ENCODE measurements at regions not wholly inside any gene's neighbourhood (a gene's known extent, or its start where the extent isn't known, plus 50 kb on each side); places are given as distances from the start of the nearest gene placed in this dataset.

DNA sequence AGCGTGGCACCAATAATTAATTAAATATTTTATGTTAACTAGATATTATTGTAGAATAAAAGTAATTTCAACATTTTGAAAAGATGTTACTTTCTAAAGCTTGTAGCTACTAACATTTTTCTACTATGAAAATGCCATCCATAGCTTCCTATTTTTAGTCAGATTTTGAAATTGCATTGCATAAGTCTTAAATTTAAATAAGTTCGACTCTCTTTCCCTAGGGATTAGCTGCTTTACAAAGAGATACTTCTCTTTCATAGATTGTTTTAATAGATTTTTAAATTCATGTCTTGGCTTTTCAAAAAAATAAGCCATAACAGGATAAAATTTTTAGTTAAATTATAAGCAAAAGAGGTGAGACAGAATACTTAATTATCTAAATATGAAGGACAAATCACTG is 1279.6 kb downstream of the KCNT2 start:
- ATAC-seq (no peak), DNase-seq (no peak)
- POLR2A ChIA-PET, result no interaction called here
- Mint-ChIP-seq H3K9me3 (peaks cover 0 to 8% (median 0%) of the 10 kb centered on the region in 9 donors), H3K36me3 (no peaks in the 10 kb centered on the region), H3K4me3 (no peak overlapping the region), H3K27ac (no peak overlapping the region), H3K4me1 (no peaks in the 10 kb centered on the region), H3K27me3 (no peaks in the 10 kb centered on the region)

DNA sequence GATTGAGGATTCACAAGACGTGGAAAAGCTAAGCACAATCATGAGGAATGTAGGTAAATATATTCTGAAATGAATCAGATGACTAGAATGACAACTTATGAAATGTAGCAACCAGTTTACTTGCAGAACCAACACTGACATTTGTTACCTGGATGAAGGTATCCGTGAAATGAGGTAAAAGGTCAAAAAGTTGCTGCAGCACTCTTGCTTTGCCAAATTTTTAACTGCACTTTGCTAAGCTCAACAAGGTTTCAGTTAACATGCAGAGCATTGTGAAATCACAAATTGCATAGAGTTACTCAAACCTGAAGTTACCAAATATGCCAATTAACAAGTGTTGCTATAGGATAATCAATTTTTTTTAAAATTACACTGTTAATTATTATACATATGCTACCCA is 1280.1 kb downstream of the KCNT2 start:
- no peaks in the 10 kb centered on the region for H3K4me1 Mint-ChIP-seq
- H3K27ac Mint-ChIP-seq, result no peak overlapping the region
- peaks cover 0 to 8% (median 0%) of the 10 kb centered on the region in 9 donors for H3K9me3 Mint-ChIP-seq
- POLR2A ChIA-PET, result no interaction called here
- H3K27me3 Mint-ChIP-seq, result no peaks in the 10 kb centered on the region
- no peak overlapping the region for H3K4me3 Mint-ChIP-seq
- no peak for DNase-seq
- no peak for ATAC-seq
- H3K36me3 Mint-ChIP-seq, result no peaks in the 10 kb centered on the region

DNA sequence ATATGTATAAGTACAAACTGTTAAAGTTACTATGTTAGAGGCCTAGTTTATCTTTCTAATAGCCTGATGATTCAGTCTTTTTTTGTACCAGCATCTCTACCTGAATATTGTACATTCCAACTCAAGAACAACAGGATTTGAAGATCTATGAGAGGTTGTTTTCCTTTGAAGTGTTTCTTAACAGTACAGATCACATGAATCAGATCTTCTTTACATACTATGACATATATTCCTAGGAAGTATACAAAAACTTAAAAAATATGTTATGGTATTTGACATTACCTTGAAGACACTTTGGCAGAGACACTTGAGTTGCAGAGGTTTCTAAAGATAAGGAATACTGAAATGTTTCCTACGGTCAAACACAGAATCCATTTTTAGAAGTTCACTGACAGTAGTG is 1280.9 kb downstream of the KCNT2 start:
- no peak overlapping the region for H3K4me3 Mint-ChIP-seq
- H3K4me1 Mint-ChIP-seq, result no peaks in the 10 kb centered on the region
- H3K9me3 Mint-ChIP-seq, result peaks cover 0 to 13% (median 0%) of the 10 kb centered on the region in 9 donors
- no peak for ATAC-seq
- POLR2A ChIA-PET, result no interaction called here
- no peak overlapping the region for H3K27ac Mint-ChIP-seq
- H3K27me3 Mint-ChIP-seq, result no peaks in the 10 kb centered on the region
- no peaks in the 10 kb centered on the region for H3K36me3 Mint-ChIP-seq
- DNase-seq, result no peak

GRCh38 chr1:195326325-195326724 is 1281.9 kb downstream of the KCNT2 start:
- Mint-ChIP-seq H3K4me3 (no peak overlapping the region), H3K36me3 (no peaks in the 10 kb centered on the region)

GRCh38 chr1:195325181-195325580 is 1283.1 kb downstream of the KCNT2 start:
- H3K27me3 Mint-ChIP-seq, result no peaks in the 10 kb centered on the region
- no peak for DNase-seq
- peaks cover 0 to 21% (median 0%) of the 10 kb centered on the region in 9 donors for H3K9me3 Mint-ChIP-seq
- no peak overlapping the region for H3K4me3 Mint-ChIP-seq
- POLR2A ChIA-PET, result no interaction called here
- no peaks in the 10 kb centered on the region for H3K4me1 Mint-ChIP-seq
- H3K27ac Mint-ChIP-seq, result no peak overlapping the region
- H3K36me3 Mint-ChIP-seq, result no peaks in the 10 kb centered on the region
- no peak for ATAC-seq

More at GRCh38 chr1:195326325-195326724, 1281.9 kb downstream of the KCNT2 start:
- no peaks in the 10 kb centered on the region for H3K4me1 Mint-ChIP-seq
- no peaks in the 10 kb centered on the region for H3K27me3 Mint-ChIP-seq
- peaks cover 0 to 15% (median 0%) of the 10 kb centered on the region in 9 donors for H3K9me3 Mint-ChIP-seq
- POLR2A ChIA-PET, result no interaction called here
- no peak for DNase-seq
- no peak overlapping the region for H3K27ac Mint-ChIP-seq
- no peak for ATAC-seq

DNA sequence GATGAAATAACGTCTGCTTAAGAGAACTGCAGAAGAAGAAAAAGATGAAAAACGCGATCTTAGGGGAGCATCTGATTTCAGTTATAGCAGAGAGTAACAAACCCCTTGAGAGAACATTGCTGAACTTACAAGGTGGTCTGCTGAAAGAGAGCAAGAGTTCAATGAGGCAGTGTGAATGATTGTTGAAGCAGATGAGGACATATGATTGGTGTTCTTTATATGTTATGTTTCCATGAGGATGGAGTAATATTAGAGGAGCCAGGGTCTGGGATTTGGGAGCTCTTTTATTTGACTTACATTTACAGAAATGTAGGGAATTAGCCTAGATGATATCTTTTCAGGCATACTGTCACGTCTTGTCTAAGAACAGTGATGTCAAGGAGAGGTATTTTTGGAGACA is 1302.0 kb downstream of the KCNT2 start:
- Mint-ChIP-seq H3K36me3 (no peaks in the 10 kb centered on the region), H3K27me3 (no peaks in the 10 kb centered on the region), H3K9me3 (peaks cover 0 to 4% (median 0%) of the 10 kb centered on the region in 9 donors), H3K27ac (no peak overlapping the region), H3K4me1 (no peaks in the 10 kb centered on the region), H3K4me3 (no peak overlapping the region)
- no peak for DNase-seq
- POLR2A ChIA-PET, result no interaction called here
- ATAC-seq, result no peak

- Mint-ChIP-seq H3K27ac (no peak overlapping the region), H3K27me3 (no peaks in the 10 kb centered on the region), H3K4me1 (no peaks in the 10 kb centered on the region), H3K9me3 (peaks cover 0 to 4% (median 0%) of the 10 kb centered on the region in 9 donors), H3K36me3 (no peaks in the 10 kb centered on the region), H3K4me3 (no peak overlapping the region)
- ATAC-seq (no peak), DNase-seq (no peak)
- POLR2A ChIA-PET, result no interaction called here
These were observed 1313.3 kb downstream of the KCNT2 start for GRCh38 chr1:195294911-195295310.

DNA sequence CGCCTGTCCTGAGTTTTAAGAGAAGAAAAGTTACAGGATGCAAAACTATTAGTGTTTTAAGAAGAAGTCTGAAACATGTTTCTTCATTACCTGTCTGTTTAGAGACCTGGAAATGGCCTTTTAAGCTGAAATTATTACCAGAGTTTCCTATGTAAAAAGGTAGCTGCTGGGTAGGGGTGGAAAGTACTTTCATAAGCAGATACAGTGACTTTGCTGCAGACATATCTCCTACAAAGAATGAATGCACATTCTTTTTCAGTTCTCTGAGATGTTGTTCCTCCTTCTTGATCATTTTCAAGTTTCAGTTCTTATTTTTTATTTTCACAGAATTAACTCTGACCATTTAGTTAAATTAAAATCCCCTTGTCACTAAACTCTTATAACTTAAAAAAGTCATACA is 1329.6 kb downstream of the KCNT2 start:
- H3K27ac Mint-ChIP-seq, result no peak overlapping the region
- peaks cover 0 to 15% (median 0%) of the 10 kb centered on the region in 9 donors for H3K9me3 Mint-ChIP-seq

GRCh38 chr1:195275710-195276109 is 1332.5 kb downstream of the KCNT2 start:
- no peak overlapping the region for H3K4me3 Mint-ChIP-seq
- POLR2A ChIA-PET, result no interaction called here
- no peak overlapping the region for H3K27ac Mint-ChIP-seq
- H3K36me3 Mint-ChIP-seq, result no peaks in the 10 kb centered on the region
- no peaks in the 10 kb centered on the region for H3K27me3 Mint-ChIP-seq
- no peaks in the 10 kb centered on the region for H3K4me1 Mint-ChIP-seq
- no peak for ATAC-seq
- peaks cover 0 to 4% (median 0%) of the 10 kb centered on the region in 9 donors for H3K9me3 Mint-ChIP-seq
- no peak for DNase-seq

More for the DNA sequence above, 1329.6 kb downstream of the KCNT2 start:
- Mint-ChIP-seq H3K4me1 (no peaks in the 10 kb centered on the region), H3K36me3 (no peaks in the 10 kb centered on the region), H3K27me3 (no peaks in the 10 kb centered on the region), H3K4me3 (no peak overlapping the region)
- POLR2A ChIA-PET, result no interaction called here
- DNase-seq (no peak), ATAC-seq (no peak)

- no peaks in the 10 kb centered on the region for H3K27me3 Mint-ChIP-seq
- no peak overlapping the region for H3K4me3 Mint-ChIP-seq
- DNase-seq (no peak), ATAC-seq (no peak)
- H3K27ac Mint-ChIP-seq, result no peak overlapping the region
- H3K4me1 Mint-ChIP-seq, result no peaks in the 10 kb centered on the region
- H3K36me3 Mint-ChIP-seq, result no peaks in the 10 kb centered on the region
- POLR2A ChIA-PET, result no interaction called here
- peaks cover 0 to 5% (median 0%) of the 10 kb centered on the region in 9 donors for H3K9me3 Mint-ChIP-seq
These were observed 1356.3 kb downstream of the KCNT2 start for GRCh38 chr1:195251900-195252299.

DNA sequence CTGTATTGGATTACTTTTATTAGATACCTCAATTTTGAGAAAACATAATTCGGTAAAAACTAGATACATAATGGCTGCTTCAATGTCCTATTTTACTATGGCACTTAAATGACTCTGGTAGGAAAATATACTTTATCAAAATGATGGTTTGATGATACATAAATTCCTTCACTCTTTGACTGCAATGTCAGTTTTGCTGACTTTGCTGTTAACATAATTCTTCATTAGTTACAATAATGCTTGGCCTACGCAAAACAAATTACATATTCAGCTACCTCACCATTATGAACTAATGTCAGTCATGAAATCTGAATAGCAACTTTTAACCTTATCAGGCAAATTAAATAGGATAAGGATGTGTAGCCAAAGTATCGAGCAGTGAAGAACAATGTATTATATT is 1364.7 kb downstream of the KCNT2 start:
- no peaks in the 10 kb centered on the region for H3K36me3 Mint-ChIP-seq
- ATAC-seq, result no peak
- no peak for DNase-seq
- no peak overlapping the region for H3K27ac Mint-ChIP-seq
- H3K9me3 Mint-ChIP-seq, result peaks cover 0 to 10% (median 2%) of the 10 kb centered on the region in 9 donors
- H3K27me3 Mint-ChIP-seq, result no peaks in the 10 kb centered on the region
- H3K4me1 Mint-ChIP-seq, result no peaks in the 10 kb centered on the region
- POLR2A ChIA-PET, result no interaction called here
- no peak overlapping the region for H3K4me3 Mint-ChIP-seq

GRCh38 chr1:195241066-195241465 is 1367.2 kb downstream of the KCNT2 start:
- ATAC-seq (no peak), DNase-seq (no peak)
- POLR2A ChIA-PET, result no interaction called here
- H3K4me3 Mint-ChIP-seq, result no peak overlapping the region
- no peak overlapping the region for H3K27ac Mint-ChIP-seq
- peaks cover 0 to 10% (median 0%) of the 10 kb centered on the region in 9 donors for H3K9me3 Mint-ChIP-seq
- no peaks in the 10 kb centered on the region for H3K27me3 Mint-ChIP-seq
- no peaks in the 10 kb centered on the region for H3K4me1 Mint-ChIP-seq
- H3K36me3 Mint-ChIP-seq, result no peaks in the 10 kb centered on the region

GRCh38 chr1:195238313-195238712 is 1369.9 kb downstream of the KCNT2 start:
- ATAC-seq, result peak in 1 of 2 donors; percentile 25
- Mint-ChIP-seq H3K9me3 (peaks cover 0 to 10% (median 0%) of the 10 kb centered on the region in 9 donors), H3K27me3 (no peaks in the 10 kb centered on the region), H3K4me3 (no peak overlapping the region), H3K4me1 (no peaks in the 10 kb centered on the region), H3K36me3 (no peaks in the 10 kb centered on the region), H3K27ac (no peak overlapping the region)
- peak in 1 of 10 donors; percentile 59 for DNase-seq
- POLR2A ChIA-PET, result no interaction called here

DNA sequence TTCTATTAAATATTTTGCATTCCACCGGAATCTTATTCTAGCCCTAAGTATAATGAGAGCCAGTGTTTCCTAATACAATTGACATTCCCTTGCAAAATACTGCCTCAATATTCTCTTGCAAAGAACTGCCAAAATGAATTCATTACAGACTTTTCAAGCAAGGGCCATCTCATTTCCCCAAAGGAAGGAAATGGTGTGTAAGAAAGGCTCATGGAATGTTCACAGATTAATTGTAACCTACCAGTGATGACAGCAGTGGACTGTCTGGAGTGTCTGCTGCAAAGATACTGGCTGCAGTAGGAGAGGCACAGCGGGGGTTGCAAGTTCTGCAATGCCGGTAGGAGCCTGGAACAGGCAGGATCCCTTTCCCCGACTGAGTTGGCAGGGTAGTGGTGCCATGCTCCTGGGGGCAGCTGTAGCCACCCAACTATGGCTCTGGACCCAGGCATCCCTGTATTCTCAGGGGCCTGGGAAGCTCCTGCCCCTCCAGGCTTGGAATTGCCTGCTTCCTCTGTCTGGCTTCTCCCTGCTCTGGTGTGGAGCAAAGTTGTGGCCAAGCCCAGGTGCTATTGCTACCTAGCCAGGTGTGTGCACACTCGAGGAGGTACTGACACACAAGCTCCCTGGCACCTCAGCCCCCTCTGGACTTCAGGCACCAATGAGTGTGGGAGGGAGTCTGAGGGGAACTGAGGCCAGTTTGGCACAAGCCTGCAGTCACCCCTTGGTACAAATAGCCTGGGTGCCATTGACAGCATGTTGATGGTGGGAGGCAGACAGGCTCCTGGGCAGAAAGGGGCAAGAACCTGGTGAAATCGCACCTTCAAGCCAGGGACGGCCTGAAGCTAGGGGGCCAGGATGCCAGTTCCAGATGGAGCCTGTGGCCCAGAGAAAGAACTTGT is 1371.0 kb downstream of the KCNT2 start:
- ATAC-seq, result no peak
- H3K9me3 Mint-ChIP-seq, result peaks cover 0 to 10% (median 0%) of the 10 kb centered on the region in 9 donors
- peak in 1 of 10 donors; percentile 36 for DNase-seq
- no peaks in the 10 kb centered on the region for H3K36me3 Mint-ChIP-seq
- POLR2A ChIA-PET, result no interaction called here
- no peaks in the 10 kb centered on the region for H3K4me1 Mint-ChIP-seq
- H3K27ac Mint-ChIP-seq, result no peak overlapping the region
- no peaks in the 10 kb centered on the region for H3K27me3 Mint-ChIP-seq
- no peak overlapping the region for H3K4me3 Mint-ChIP-seq

All from naive thymus-derived CD8-positive, alpha-beta T cell (primary cell).